OCI-LY3 (cell line): ENCODE measurements at regions not wholly inside any gene's neighbourhood (a gene's known extent, or its start where the extent isn't known, plus 50 kb on each side); places are given as distances from the start of the nearest gene placed in this dataset.

Experiments
- H2AFZ ChIP-seq: fragments of 200-600, 300-600 bp; shearing (Covaris generic); 2 replicates; pipeline ENCODE4 v1.6.0; 2014; ENCODE audit warnings: antibody characterized with exemption, low read depth, low read length
- H3K27ac ChIP-seq: fragments of 200-600, 300-600 bp; sonication (generic); 2 replicates; pipeline ENCODE4 v1.5.1; 2014; ENCODE audit warnings: mild to moderate bottlenecking, low read length, moderate library complexity, mixed read lengths
- H3K27me3 ChIP-seq: fragments of 200-600, 300-600 bp; sonication (generic); 2 replicates; pipeline ENCODE4 v1.6.1; 2014; ENCODE audit warnings: low read depth, low read length, mixed read lengths
- H3K36me3 ChIP-seq: fragments of 200-600, 300-600 bp; sonication (generic); replicated peaks from 2 replicates; pipeline ENCODE3; 2014; ENCODE audit warnings: low read depth, low read length, mixed read lengths
- H3K4me1 ChIP-seq: fragments of 300-600, 200-600 bp; sonication (generic); 2 replicates; pipeline ENCODE4 v1.6.1; 2014; ENCODE audit warnings: low read length, mixed read lengths
- H3K4me2 ChIP-seq: fragments of 200-600, 300-600 bp; sonication (generic); 2 replicates; pipeline ENCODE4 v1.6.1; 2014; ENCODE audit warnings: low read length, mixed read lengths
- H3K4me3 ChIP-seq: fragments of 300-600, 200-600 bp; sonication (generic); 2 replicates; pipeline ENCODE4 v1.5.1; 2014; ENCODE audit warnings: antibody characterized with exemption, mild to moderate bottlenecking, low read length, moderate library complexity
- H3K79me2 ChIP-seq: fragments of 300-600, 200-600 bp; shearing (Covaris generic); 2 replicates; pipeline ENCODE4 v1.6.1; 2014; ENCODE audit warnings: mild to moderate bottlenecking, low read length, mixed read lengths
- H3K9ac ChIP-seq: fragments of 300-600, 200-600 bp; shearing (Covaris generic); 2 replicates; pipeline ENCODE4 v1.6.0; 2014; ENCODE audit warnings: mild to moderate bottlenecking, low read length, moderate library complexity
- H3K9me3 ChIP-seq: fragments of 200-600, 300-600 bp; shearing (Covaris generic); 2 replicates; pipeline ENCODE4 v1.6.1; 2014; ENCODE audit warnings: low read length, mixed read lengths; ENCODE audit not compliant: insufficient read depth
- H4K20me1 ChIP-seq: fragments of 200-600, 300-600 bp; sonication (generic); 2 replicates; pipeline ENCODE4 v1.6.1; 2016; ENCODE audit warnings: low read length, mixed read lengths; ENCODE audit not compliant: insufficient read depth
- CTCF ChIP-seq: fragments of 200-600, 300-600 bp; sonication (generic); IDR thresholded peaks from 2 replicates; pipeline ENCODE4 v1.5.1; 2014; ENCODE audit warnings: antibody characterized with exemption, low read length, low read depth
- EZH2phosphoT487 ChIP-seq: fragments of 200-600 bp; shearing (Covaris generic); IDR thresholded peaks from 2 replicates; pipeline ENCODE4 v1.6.1; 2018; ENCODE audit warnings: antibody characterized with exemption, mixed run types, low read depth

- Histone ChIP-seq H3K79me2 (no peaks in the 10 kb centered on the region), H3K4me1 (no peaks in the 10 kb centered on the region), H3K4me3 (no peak overlapping the region), H3K27ac (no peak overlapping the region), H3K9ac (no peak overlapping the region), H3K4me2 (no peak overlapping the region), H4K20me1 (no peaks in the 10 kb centered on the region), H3K36me3 (no peaks in the 10 kb centered on the region), H2AFZ (no peak overlapping the region), H3K9me3 (no peaks in the 10 kb centered on the region), H3K27me3 (no peaks in the 10 kb centered on the region)
- TF ChIP-seq CTCF: no peak
- TF ChIP-seq EZH2phosphoT487: no peak
Measured at GRCh38 chr9:101968392-101968791, 229.9 kb upstream of the GRIN3A start.

- Histone ChIP-seq H3K9me3 (no peaks in the 10 kb centered on the region), H3K4me3 (no peak overlapping the region), H3K27me3 (no peaks in the 10 kb centered on the region), H3K79me2 (no peaks in the 10 kb centered on the region), H3K4me2 (no peak overlapping the region), H2AFZ (no peak overlapping the region), H3K27ac (no peak overlapping the region), H3K9ac (no peak overlapping the region), H4K20me1 (no peaks in the 10 kb centered on the region), H3K4me1 (no peaks in the 10 kb centered on the region), H3K36me3 (no peaks in the 10 kb centered on the region)
- no peak for TF ChIP-seq CTCF
- TF ChIP-seq EZH2phosphoT487: no peak
Measured at GRCh38 chr9:101966691-101967090, 228.2 kb upstream of the GRIN3A start.

- Histone ChIP-seq H3K4me2 (no peak overlapping the region), H4K20me1 (no peaks in the 10 kb centered on the region), H3K9me3 (no peaks in the 10 kb centered on the region), H2AFZ (no peak overlapping the region), H3K27ac (no peak overlapping the region), H3K36me3 (no peaks in the 10 kb centered on the region), H3K27me3 (no peaks in the 10 kb centered on the region), H3K4me1 (no peaks in the 10 kb centered on the region), H3K4me3 (no peak overlapping the region), H3K79me2 (no peaks in the 10 kb centered on the region), H3K9ac (no peak overlapping the region)
- no peak for TF ChIP-seq EZH2phosphoT487
- TF ChIP-seq CTCF: no peak
Measured at GRCh38 chr9:101957705-101958104, 219.3 kb upstream of the GRIN3A start.

GRCh38 chr9:101951598-101951997 is 213.2 kb upstream of the GRIN3A start:
- Histone ChIP-seq H3K79me2 (no peaks in the 10 kb centered on the region), H3K36me3 (no peaks in the 10 kb centered on the region), H3K4me3 (no peak overlapping the region), H3K27ac (no peak overlapping the region), H2AFZ (no peak overlapping the region), H3K9ac (no peak overlapping the region), H4K20me1 (no peaks in the 10 kb centered on the region), H3K9me3 (no peaks in the 10 kb centered on the region), H3K4me1 (no peaks in the 10 kb centered on the region), H3K4me2 (no peak overlapping the region), H3K27me3 (no peaks in the 10 kb centered on the region)
- no peak for TF ChIP-seq CTCF
- TF ChIP-seq EZH2phosphoT487: no peak
